ENCODE measurements at regions not wholly inside any gene's neighbourhood (a gene's known extent, or its start where the extent isn't known, plus 50 kb on each side); places are given as distances from the start of the nearest gene placed in this dataset.

DNA sequence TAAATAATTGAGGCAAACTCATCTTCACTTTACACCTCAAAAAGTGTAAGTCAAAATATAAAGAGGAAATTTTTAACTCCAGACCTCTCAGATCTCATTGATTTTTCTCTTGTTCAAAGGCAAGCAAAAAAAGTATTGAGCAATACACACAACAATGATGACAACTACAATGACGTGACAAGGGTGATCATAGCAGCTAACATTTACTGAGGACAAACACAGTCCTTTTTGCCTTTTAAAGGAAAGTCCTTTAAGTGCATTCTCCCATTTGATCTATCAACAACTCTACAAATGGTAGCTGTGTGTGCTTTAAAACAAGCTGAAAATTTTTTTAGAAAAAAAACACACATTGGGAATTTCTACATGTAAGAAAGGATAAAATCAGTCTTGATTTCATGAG lies 123.5 kb upstream of the CTAGE1 start:
- no peak for DNase-seq (ENCODE audit: low spot score)
- TF ChIP-seq, protein P1, sequence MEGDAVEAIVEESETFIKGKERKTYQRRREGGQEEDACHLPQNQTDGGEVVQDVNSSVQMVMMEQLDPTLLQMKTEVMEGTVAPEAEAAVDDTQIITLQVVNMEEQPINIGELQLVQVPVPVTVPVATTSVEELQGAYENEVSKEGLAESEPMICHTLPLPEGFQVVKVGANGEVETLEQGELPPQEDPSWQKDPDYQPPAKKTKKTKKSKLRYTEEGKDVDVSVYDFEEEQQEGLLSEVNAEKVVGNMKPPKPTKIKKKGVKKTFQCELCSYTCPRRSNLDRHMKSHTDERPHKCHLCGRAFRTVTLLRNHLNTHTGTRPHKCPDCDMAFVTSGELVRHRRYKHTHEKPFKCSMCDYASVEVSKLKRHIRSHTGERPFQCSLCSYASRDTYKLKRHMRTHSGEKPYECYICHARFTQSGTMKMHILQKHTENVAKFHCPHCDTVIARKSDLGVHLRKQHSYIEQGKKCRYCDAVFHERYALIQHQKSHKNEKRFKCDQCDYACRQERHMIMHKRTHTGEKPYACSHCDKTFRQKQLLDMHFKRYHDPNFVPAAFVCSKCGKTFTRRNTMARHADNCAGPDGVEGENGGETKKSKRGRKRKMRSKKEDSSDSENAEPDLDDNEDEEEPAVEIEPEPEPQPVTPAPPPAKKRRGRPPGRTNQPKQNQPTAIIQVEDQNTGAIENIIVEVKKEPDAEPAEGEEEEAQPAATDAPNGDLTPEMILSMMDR (IDR thresholded peaks at IDR 0.05), result no peak
- H3K27ac ChIP-seq, result peak overlapping the region; percentile 12 to 72
- H3K4me3 ChIP-seq, result no peak overlapping the region

- Histone ChIP-seq H3K4me3 (no peak overlapping the region), H3K27ac (peak overlapping the region; percentile 12 to 72)
- TF ChIP-seq, protein P1 (IDR thresholded peaks at IDR 0.05), result no peak
- DNase-seq (ENCODE audit: low spot score), result no peak
Measured at GRCh38 chr18:22542406-22542835, 124.7 kb upstream of the CTAGE1 start.

DNA sequence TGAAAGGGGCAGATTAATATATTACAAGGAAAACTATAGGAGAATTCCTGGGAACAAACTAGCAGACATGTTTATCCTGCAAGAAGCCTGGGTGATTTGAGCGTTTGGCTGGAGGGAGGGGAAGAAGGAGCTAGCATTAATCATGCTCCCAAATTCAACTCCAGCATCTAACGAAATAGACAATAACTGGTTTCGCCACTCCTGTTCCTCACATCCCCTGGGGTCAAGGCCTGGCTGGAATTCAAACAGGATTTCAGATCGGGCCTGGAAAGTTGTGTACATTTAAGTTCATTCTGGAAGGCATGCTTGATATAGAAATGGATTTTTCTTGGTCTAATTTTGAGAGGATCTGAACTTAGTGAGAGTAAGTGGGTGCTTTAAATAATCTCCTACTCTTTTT lies 126.1 kb upstream of the CTAGE1 start:
- H3K27ac ChIP-seq, result peak overlapping the region in 1 of 2 donors; percentile 72
- TF ChIP-seq, protein P1 (IDR thresholded peaks at IDR 0.05), result no peak
- DNase-seq (ENCODE audit: low spot score), result no peak
- H3K4me3 ChIP-seq, result no peak overlapping the region

DNA sequence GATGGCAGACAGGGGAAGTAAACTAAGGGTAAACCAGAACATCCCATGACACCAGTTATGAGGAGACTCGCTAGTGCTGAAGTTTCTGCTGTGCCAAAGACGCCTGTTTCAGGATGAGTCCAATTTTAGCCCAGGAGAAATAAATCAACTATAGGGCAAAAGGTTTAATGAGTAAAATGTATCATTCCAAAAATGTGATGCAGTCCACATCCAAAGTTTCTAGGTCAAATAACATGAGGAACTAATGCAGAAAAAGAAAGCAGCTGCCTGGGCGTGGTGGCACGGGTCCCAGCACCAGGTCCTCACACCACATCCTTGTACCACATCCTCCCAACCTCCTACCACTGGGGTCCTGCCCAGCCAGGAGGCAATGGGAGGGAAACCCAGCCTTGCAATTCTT lies 126.9 kb upstream of the CTAGE1 start:
- TF ChIP-seq, protein P1 (IDR thresholded peaks at IDR 0.05), result no peak
- Histone ChIP-seq H3K27ac (peak overlapping the region in 1 of 2 donors; percentile 2), H3K4me3 (no peak overlapping the region)
- no peak for DNase-seq (ENCODE audit: low spot score)

DNA sequence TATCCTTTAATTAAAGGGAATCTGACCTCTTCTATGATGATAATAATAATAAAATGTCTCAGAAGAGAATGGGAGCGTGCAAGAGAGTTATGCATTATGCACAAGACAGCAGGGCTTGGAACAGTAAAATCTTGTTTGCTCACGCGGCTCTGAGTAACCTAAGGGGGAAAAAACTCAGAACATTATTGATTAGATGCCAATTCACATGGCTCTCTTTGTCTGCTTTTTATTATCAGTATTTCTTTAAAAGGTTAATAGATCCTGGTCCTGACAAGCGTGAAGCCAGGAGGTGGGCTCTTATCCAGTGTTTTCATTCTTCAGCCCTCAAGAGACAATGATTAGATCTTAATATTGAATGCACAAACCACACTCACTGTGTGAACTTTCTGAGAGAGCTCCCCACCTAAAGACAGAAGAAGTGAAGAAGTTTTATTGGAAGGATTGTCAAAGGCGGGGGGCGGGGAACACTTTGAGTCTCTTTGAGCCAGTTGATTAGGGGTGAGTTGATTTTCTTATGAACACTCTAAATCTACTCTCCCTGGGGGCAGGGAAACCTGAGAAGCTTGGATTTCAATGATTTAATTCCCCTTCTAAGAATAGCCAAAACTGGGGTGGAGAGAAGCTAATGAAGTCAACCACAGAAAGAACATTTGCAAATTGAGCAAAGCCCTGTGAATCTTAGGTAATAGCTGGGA lies 127.5 kb upstream of the CTAGE1 start:
- H3K4me3 ChIP-seq, result no peak overlapping the region
- no peak for DNase-seq (ENCODE audit: low spot score)
- peak overlapping the region in 1 of 2 donors; percentile 74 for H3K27ac ChIP-seq
- TF ChIP-seq, protein P1 (IDR thresholded peaks at IDR 0.05), result no peak

DNA sequence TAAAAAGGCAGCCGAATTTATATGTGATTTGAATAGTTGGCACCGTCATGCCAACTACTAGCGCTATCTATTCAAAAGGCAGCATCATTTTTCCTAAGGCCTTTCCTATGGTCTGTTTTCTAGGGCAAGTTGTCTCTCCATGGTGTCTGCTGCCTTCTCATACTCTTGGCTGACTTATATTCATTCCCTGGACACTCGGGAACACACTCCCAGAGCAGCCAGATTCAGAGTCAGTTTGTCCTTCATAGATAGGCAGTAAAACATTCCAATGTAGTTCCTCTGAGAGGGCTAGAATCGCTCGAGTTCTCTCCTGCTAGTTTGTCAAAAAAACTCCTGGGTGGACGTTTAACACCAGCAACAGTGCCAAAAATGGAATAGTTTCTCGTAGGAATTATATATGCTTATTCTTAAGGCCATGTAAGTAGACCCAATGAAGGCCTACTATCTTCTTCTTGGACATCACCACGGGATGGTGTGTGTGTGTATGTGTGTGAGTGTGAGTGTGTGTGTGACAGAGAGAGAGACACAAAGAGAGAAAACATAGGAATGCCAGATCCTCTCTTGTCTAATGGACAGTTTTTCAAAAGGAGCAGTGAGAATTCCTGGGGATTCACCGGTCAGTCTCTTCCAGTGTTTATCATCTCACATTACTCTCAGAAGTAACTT lies 129.3 kb upstream of the CTAGE1 start:
- H3K4me3 ChIP-seq, result no peak overlapping the region
- TF ChIP-seq, protein P1 (IDR thresholded peaks at IDR 0.05), result no peak

More for the DNA sequence above, 129.3 kb upstream of the CTAGE1 start:
- no peak for DNase-seq (ENCODE audit: low spot score)
- H3K27ac ChIP-seq, result peak overlapping the region in 1 of 2 donors; percentile 74

Measured in coronary artery (tissue), 2 donors.